Epithelial cell of proximal tubule (primary cell): ENCODE measurements at regions not wholly inside any gene's neighbourhood (a gene's known extent, or its start where the extent isn't known, plus 50 kb on each side); places are given as distances from the start of the nearest gene placed in this dataset.

Experiments
- DNase-seq: peaks from one replicate; pipeline ENCODE4 v3.0.0-alpha.2; 2011; ENCODE audit warnings: low read depth
- H3K4me3 ChIP-seq: 2 replicates; pipeline ENCODE4 v1.5.1; 2011; ENCODE audit warnings: low read depth, mild to moderate bottlenecking, low read length
- CTCF ChIP-seq: conservative IDR thresholded peaks from 2 replicates; pipeline ENCODE4 v1.5.1; 2012; ENCODE audit warnings: low read depth, mild to moderate bottlenecking, low read length

GRCh38 chr5:164256954-164257353, 751.5 kb downstream of the MAT2B start:
- H3K4me3 ChIP-seq = no peak overlapping the region
- DNase-seq = no peak
- no peak for TF ChIP-seq CTCF

- H3K4me3 ChIP-seq = no peak overlapping the region
- no peak for TF ChIP-seq CTCF
- no peak for DNase-seq
Measured at GRCh38 chr5:164265566-164265965, 760.1 kb downstream of the MAT2B start.

- TF ChIP-seq CTCF = no peak
- DNase-seq = no peak
- no peak overlapping the region for H3K4me3 ChIP-seq
Measured at GRCh38 chr5:164266571-164266970, 761.2 kb downstream of the MAT2B start.

- DNase-seq = no peak
- H3K4me3 ChIP-seq = no peak overlapping the region
- TF ChIP-seq CTCF = no peak
Measured at GRCh38 chr5:164277720-164278119, 772.3 kb downstream of the MAT2B start.

- no peak for TF ChIP-seq CTCF
- no peak overlapping the region for H3K4me3 ChIP-seq
- DNase-seq = no peak
Measured at GRCh38 chr5:164289526-164289925, 784.1 kb downstream of the MAT2B start.

- H3K4me3 ChIP-seq = peak overlapping the region; percentile 23
- TF ChIP-seq CTCF = no peak
- no peak for DNase-seq
Measured at GRCh38 chr5:164296603-164297080, 791.2 kb downstream of the MAT2B start.

GRCh38 chr5:164298165-164298564, 792.7 kb downstream of the MAT2B start:
- TF ChIP-seq CTCF = no peak
- H3K4me3 ChIP-seq = no peak overlapping the region
- DNase-seq = no peak
